OCI-LY3 (cell line): ENCODE measurements at regions not wholly inside any gene's neighbourhood (a gene's known extent, or its start where the extent isn't known, plus 50 kb on each side); places are given as distances from the start of the nearest gene placed in this dataset.

Source experiments
- H2AFZ ChIP-seq: fragments of 200-600, 300-600 bp; shearing (Covaris generic); 2 replicates; pipeline ENCODE4 v1.6.0; 2014; ENCODE audit warnings: antibody characterized with exemption, low read depth, low read length
- H3K27ac ChIP-seq: fragments of 200-600, 300-600 bp; sonication (generic); 2 replicates; pipeline ENCODE4 v1.5.1; 2014; ENCODE audit warnings: mild to moderate bottlenecking, low read length, moderate library complexity, mixed read lengths
- H3K27me3 ChIP-seq: fragments of 200-600, 300-600 bp; sonication (generic); 2 replicates; pipeline ENCODE4 v1.6.1; 2014; ENCODE audit warnings: low read depth, low read length, mixed read lengths
- H3K36me3 ChIP-seq: fragments of 200-600, 300-600 bp; sonication (generic); replicated peaks from 2 replicates; pipeline ENCODE3; 2014; ENCODE audit warnings: low read depth, low read length, mixed read lengths
- H3K4me1 ChIP-seq: fragments of 300-600, 200-600 bp; sonication (generic); 2 replicates; pipeline ENCODE4 v1.6.1; 2014; ENCODE audit warnings: low read length, mixed read lengths
- H3K4me2 ChIP-seq: fragments of 200-600, 300-600 bp; sonication (generic); 2 replicates; pipeline ENCODE4 v1.6.1; 2014; ENCODE audit warnings: low read length, mixed read lengths
- H3K4me3 ChIP-seq: fragments of 300-600, 200-600 bp; sonication (generic); 2 replicates; pipeline ENCODE4 v1.5.1; 2014; ENCODE audit warnings: antibody characterized with exemption, mild to moderate bottlenecking, low read length, moderate library complexity
- H3K79me2 ChIP-seq: fragments of 300-600, 200-600 bp; shearing (Covaris generic); 2 replicates; pipeline ENCODE4 v1.6.1; 2014; ENCODE audit warnings: mild to moderate bottlenecking, low read length, mixed read lengths
- H3K9ac ChIP-seq: fragments of 300-600, 200-600 bp; shearing (Covaris generic); 2 replicates; pipeline ENCODE4 v1.6.0; 2014; ENCODE audit warnings: mild to moderate bottlenecking, low read length, moderate library complexity
- H3K9me3 ChIP-seq: fragments of 200-600, 300-600 bp; shearing (Covaris generic); 2 replicates; pipeline ENCODE4 v1.6.1; 2014; ENCODE audit warnings: low read length, mixed read lengths; ENCODE audit not compliant: insufficient read depth
- H4K20me1 ChIP-seq: fragments of 200-600, 300-600 bp; sonication (generic); 2 replicates; pipeline ENCODE4 v1.6.1; 2016; ENCODE audit warnings: low read length, mixed read lengths; ENCODE audit not compliant: insufficient read depth
- EZH2phosphoT487 ChIP-seq: fragments of 200-600 bp; shearing (Covaris generic); IDR thresholded peaks from 2 replicates; pipeline ENCODE4 v1.6.1; 2018; ENCODE audit warnings: antibody characterized with exemption, mixed run types, low read depth
- TF ChIP-seq, protein P1 (sequence below): fragments of 200-600, 300-600 bp; sonication (generic); IDR thresholded peaks from 2 replicates; pipeline ENCODE4 v1.5.1; 2014; ENCODE audit warnings: antibody characterized with exemption, low read length, low read depth

DNA sequence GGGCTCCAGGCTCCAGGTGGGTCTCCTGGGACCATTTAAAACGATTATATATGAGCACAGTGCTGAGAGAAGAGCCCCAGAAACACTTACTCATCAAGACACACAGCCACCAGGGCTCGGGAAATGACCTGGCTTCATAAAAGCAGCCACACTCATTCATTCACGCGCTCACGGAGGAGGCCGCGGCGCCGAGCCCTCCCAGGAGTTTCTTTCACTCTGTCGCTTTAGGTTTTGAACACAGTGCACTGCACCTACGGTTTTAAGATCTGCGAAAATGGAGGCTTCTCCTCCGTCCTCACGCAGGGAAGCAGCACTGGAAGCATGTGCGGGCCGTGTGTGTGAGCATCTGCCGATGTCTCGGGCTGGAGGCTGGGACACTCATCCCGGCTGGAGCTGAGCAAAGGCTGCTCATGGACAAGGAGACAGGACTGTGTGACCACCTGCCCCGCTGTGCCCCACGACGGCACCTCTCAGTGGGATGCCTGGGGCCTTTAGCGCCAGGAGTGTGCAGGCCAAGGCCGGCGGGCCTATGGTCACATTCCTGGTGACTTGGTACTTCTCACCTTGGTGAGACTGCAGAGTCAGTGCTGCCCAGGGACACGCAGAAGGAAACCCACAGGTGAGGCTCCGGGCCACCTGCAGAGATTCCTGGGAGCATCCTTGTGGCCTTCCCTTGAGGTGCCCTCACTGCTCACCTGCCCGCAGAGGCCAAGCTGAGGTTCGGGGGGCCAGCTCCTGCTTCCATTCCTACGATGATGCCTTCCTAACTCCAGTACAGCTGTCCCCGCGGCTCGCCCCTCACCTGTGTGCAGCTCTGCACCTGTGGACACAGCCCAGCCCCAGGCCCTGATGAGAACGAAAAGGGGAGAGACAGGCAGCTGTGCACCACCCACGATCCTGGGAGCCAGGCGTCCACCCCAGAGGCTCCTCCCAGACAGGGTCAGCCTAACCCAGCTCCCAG, 872.0 kb downstream of the BRD1 start:
- TF ChIP-seq, protein P1, sequence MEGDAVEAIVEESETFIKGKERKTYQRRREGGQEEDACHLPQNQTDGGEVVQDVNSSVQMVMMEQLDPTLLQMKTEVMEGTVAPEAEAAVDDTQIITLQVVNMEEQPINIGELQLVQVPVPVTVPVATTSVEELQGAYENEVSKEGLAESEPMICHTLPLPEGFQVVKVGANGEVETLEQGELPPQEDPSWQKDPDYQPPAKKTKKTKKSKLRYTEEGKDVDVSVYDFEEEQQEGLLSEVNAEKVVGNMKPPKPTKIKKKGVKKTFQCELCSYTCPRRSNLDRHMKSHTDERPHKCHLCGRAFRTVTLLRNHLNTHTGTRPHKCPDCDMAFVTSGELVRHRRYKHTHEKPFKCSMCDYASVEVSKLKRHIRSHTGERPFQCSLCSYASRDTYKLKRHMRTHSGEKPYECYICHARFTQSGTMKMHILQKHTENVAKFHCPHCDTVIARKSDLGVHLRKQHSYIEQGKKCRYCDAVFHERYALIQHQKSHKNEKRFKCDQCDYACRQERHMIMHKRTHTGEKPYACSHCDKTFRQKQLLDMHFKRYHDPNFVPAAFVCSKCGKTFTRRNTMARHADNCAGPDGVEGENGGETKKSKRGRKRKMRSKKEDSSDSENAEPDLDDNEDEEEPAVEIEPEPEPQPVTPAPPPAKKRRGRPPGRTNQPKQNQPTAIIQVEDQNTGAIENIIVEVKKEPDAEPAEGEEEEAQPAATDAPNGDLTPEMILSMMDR, result no peak
- no peak for TF ChIP-seq EZH2phosphoT487
- Histone ChIP-seq H2AFZ (no peak overlapping the region), H3K4me3 (no peak overlapping the region), H3K36me3 (no peaks in the 10 kb centered on the region), H3K9ac (no peak overlapping the region), H3K27ac (no peak overlapping the region), H4K20me1 (no peaks in the 10 kb centered on the region), H3K9me3 (no peaks in the 10 kb centered on the region), H3K4me2 (no peak overlapping the region), H3K27me3 (no peaks in the 10 kb centered on the region), H3K79me2 (no peaks in the 10 kb centered on the region), H3K4me1 (no peaks in the 10 kb centered on the region)

GRCh38 chr22:48954781-48955311, 872.8 kb downstream of the BRD1 start:
- Histone ChIP-seq H3K9me3 (no peaks in the 10 kb centered on the region), H3K79me2 (no peaks in the 10 kb centered on the region), H4K20me1 (no peaks in the 10 kb centered on the region), H3K27ac (no peak overlapping the region), H3K36me3 (no peaks in the 10 kb centered on the region), H3K4me3 (no peak overlapping the region), H2AFZ (no peak overlapping the region), H3K27me3 (no peaks in the 10 kb centered on the region), H3K4me1 (no peaks in the 10 kb centered on the region), H3K4me2 (no peak overlapping the region), H3K9ac (no peak overlapping the region)
- TF ChIP-seq EZH2phosphoT487, result no peak
- TF ChIP-seq, protein P1, result no peak

DNA sequence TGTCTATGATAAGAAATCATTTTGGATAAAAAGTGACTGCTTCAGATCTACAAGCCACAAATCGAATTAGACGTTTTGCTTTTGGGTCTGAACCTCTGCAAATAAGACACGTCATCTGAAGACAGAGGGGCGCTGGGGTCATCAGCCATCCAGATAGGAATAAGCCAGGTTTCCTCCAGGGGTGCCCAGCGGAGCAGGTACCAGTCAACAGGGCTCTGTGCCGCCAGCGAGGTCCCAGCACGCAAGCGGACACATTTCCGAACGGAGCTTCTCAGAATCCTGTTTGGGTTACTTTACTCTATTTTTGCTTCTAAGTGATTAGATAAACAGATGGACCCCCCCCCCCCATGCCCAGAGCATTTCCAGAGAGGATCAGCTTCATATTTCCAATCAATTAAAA, 873.8 kb downstream of the BRD1 start:
- H3K27me3 ChIP-seq, result no peaks in the 10 kb centered on the region
- TF ChIP-seq, protein P1, result no peak
- no peaks in the 10 kb centered on the region for H3K79me2 ChIP-seq
- no peaks in the 10 kb centered on the region for H3K4me1 ChIP-seq
- H2AFZ ChIP-seq, result no peak overlapping the region
- no peak overlapping the region for H3K9ac ChIP-seq
- no peaks in the 10 kb centered on the region for H4K20me1 ChIP-seq
- H3K4me2 ChIP-seq, result no peak overlapping the region
- no peak overlapping the region for H3K27ac ChIP-seq
- no peak overlapping the region for H3K4me3 ChIP-seq
- H3K36me3 ChIP-seq, result no peaks in the 10 kb centered on the region
- H3K9me3 ChIP-seq, result no peaks in the 10 kb centered on the region

DNA sequence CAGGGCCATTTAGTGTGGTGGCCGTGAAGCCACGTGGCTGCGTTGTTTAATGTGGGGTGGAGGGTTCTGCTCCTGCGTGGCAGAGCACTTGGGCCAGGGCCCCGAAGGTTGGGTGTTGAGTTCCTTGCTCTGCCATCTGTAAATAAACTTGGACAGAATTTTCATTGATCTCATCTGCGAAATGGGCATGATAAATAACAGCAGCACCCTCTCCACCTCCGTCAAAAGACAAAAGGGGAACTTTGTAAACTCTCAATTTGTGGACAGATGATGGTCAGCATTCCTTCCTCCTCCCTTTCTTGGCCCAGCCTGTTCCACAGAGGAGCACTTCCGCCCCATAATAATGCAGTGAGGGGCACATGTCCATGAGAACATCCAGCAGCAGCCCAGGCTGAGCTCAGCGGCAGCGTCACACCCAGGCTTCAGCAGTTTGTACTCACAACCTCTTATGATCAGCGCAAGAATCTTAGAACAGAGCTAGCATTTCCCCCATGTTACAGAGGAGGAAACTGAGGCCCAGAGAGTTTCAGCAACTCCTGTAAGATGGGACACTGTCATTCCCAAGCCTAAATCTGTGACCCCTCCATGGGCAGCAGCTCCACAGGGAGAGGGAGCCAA, 874.5 kb downstream of the BRD1 start:
- Histone ChIP-seq H3K27ac (no peak overlapping the region), H3K36me3 (no peaks in the 10 kb centered on the region), H3K27me3 (no peaks in the 10 kb centered on the region), H3K9me3 (no peaks in the 10 kb centered on the region), H3K4me1 (no peaks in the 10 kb centered on the region), H4K20me1 (no peaks in the 10 kb centered on the region), H3K4me2 (no peak overlapping the region), H3K9ac (no peak overlapping the region), H3K4me3 (no peak overlapping the region), H2AFZ (no peak overlapping the region), H3K79me2 (no peaks in the 10 kb centered on the region)
- TF ChIP-seq, protein P1, result no peak
- no peak for TF ChIP-seq EZH2phosphoT487
